GM12878 (cell line): ENCODE measurements at regions not wholly inside any gene's neighbourhood (a gene's known extent, or its start where the extent isn't known, plus 50 kb on each side); places are given as distances from the start of the nearest gene placed in this dataset.

ENCODE experiments used
- ATAC-seq: fragments of 200-7000 bp; cut with Tn5 transposase; 3 replicates; pipeline ENCODE4 v1.9.1; 2020; ENCODE audit warnings: mild to moderate bottlenecking, moderate library complexity
- BruUV-seq: library from RNA; stranded (reverse); fragments of 400-500 nt; replicated peaks from 2 replicates; lab custom pipeline; 2021; lab: Mats Ljungman, UMichigan
- CTCF ChIA-PET: fragments of 300-600 bp; sonication (Branson Sonifier 250); formaldehyde crosslinking; extraction: SDS; loops from one replicate; lab custom pipeline; 2021; ENCODE audit warnings: inconsistent platforms; lab: Yijun Ruan, JAX
- POLR2A ChIA-PET: fragments of 350-600 bp; formaldehyde crosslinking; extraction: SDS; loops from one replicate; lab custom pipeline; 2021; ENCODE audit warnings: inconsistent platforms; lab: Charles Lee
- RAD21 ChIA-PET: fragments of 300-600 bp; sonication (Branson Sonifier 250); formaldehyde crosslinking; loops from one replicate; lab custom pipeline; 2023; ENCODE audit warnings: antibody characterized with exemption; ENCODE audit not compliant: unreplicated experiment; lab: Charles Lee
- SMC1A ChIA-PET: fragments of 300-600 bp; sonication (Branson Sonifier 250); formaldehyde crosslinking; loops from one replicate; lab custom pipeline; 2023; ENCODE audit not compliant: unreplicated experiment, uncharacterized antibody; lab: Charles Lee
- DNase-seq: peaks from one replicate; pipeline ENCODE4 v3.0.0-alpha.2; 2011; ENCODE audit warnings: low read depth, low spot score
- FAIRE-seq: peaks from 3 replicates; lab custom pipeline; 2011; peaks lifted over from hg19 to GRCh38; lab: Jason Lieb, UNC
- H2AFZ ChIP-seq: 2 replicates; pipeline ENCODE4 v1.6.0; 2011; ENCODE audit warnings: low read depth, low read length, control low read depth; ENCODE audit not compliant: control insufficient read depth
- H3K27ac ChIP-seq: 2 replicates; pipeline ENCODE4 v1.5.1; 2011; ENCODE audit warnings: control low read depth; ENCODE audit not compliant: control insufficient read depth, insufficient read depth
- H3K27me3 ChIP-seq, 2 experiments: replicated peaks in 1 of 2; 2 replicates each; pipeline versions ENCODE4 v1.6.0 to v1.6.1; 2011; ENCODE audit warnings: low read length in 1 of 2; ENCODE audit not compliant: control insufficient read depth in 2 of 2, insufficient read depth in 2 of 2
- H3K36me3 ChIP-seq, 2 experiments: 2 replicates each; pipeline ENCODE4 v1.5.1; 2011; ENCODE audit warnings: low read length in 1 of 2; ENCODE audit not compliant: control insufficient read depth in 2 of 2, insufficient read depth in 2 of 2
- H3K4me1 ChIP-seq: 2 replicates; pipeline ENCODE4 v1.6.1; 2011; ENCODE audit warnings: mild to moderate bottlenecking, low read length, moderate library complexity, mixed read lengths; ENCODE audit not compliant: control insufficient read depth, insufficient read depth
- H3K4me2 ChIP-seq: 2 replicates; pipeline ENCODE4 v1.6.0; 2011; ENCODE audit warnings: control low read depth; ENCODE audit not compliant: control insufficient read depth, insufficient read depth
- H3K4me3 ChIP-seq: fragments of 200-600 bp; sonication (generic); 2 replicates; pipeline ENCODE4 v1.5.1; 2016
- H3K79me2 ChIP-seq: 2 replicates; pipeline ENCODE4 v1.6.0; 2011; ENCODE audit warnings: low read length; ENCODE audit not compliant: control insufficient read depth, insufficient read depth
- H3K9ac ChIP-seq: 2 replicates; pipeline ENCODE4 v1.8.0; 2011; ENCODE audit warnings: low read length, control low read depth, mixed read lengths; ENCODE audit not compliant: control insufficient read depth, insufficient read depth
- H3K9me3 ChIP-seq: replicated peaks from 3 replicates; pipeline ENCODE4 v1.5.1; 2011; ENCODE audit warnings: mild to moderate bottlenecking, low read length; ENCODE audit not compliant: control insufficient read depth, insufficient read depth
- H4K20me1 ChIP-seq: 2 replicates; pipeline ENCODE4 v1.6.0; 2011; ENCODE audit not compliant: control insufficient read depth, insufficient read depth
- EED ChIP-seq: sonication (generic); IDR thresholded peaks from 2 replicates; pipeline ENCODE4 v1.6.1; 2016; ENCODE audit warnings: antibody characterized with exemption, low read depth
- ETV6 ChIP-seq, 2 experiments: fragments of 450-650 bp in 1 of 2; IDR thresholded peaks in 1 of 2; conservative IDR thresholded peaks in 1 of 2; 2 replicates each; pipeline ENCODE4 v1.6.1; 2014; ENCODE audit warnings: antibody characterized with exemption in 1 of 2, borderline replicate concordance in 1 of 2, low read depth in 1 of 2, mild to moderate bottlenecking in 1 of 2, moderate library complexity in 1 of 2
- SREBF2 ChIP-seq: IDR thresholded peaks from 2 replicates; pipeline ENCODE4 v1.6.1; 2012; ENCODE audit warnings: mild to moderate bottlenecking, low read length
- YBX1 ChIP-seq: fragments of 450-650 bp; IDR thresholded peaks from 2 replicates; pipeline ENCODE4 v1.6.1; 2016; ENCODE audit warnings: antibody characterized with exemption
- WGBS: methylation state at CpG from one replicate; pipeline ENCODE4 v1.1.6; 2016; ENCODE audit warnings: low lambda C conversion rate; ENCODE audit not compliant: insufficient replicate concordance, insufficient coverage; ENCODE audit errors: missing lambda C conversion rate; 5-methylcytosine and 5-hydroxymethylcytosine counted together
- in situ Hi-C: fragments of 300-500 bp; cut with MboI; formaldehyde crosslinking; loops from 9 replicates; pipeline ENCODE4 v1.14.3; 2018; ENCODE audit warnings: mixed read lengths
- intact Hi-C: fragments of 100-400 bp; cut with micrococcal nuclease; formaldehyde crosslinking; loops from one replicate; pipeline ENCODE4 v1.14.2; 2022; ENCODE audit not compliant: unreplicated experiment
- TF ChIP-seq, protein P1 (sequence below): fragments of 450-650 bp; IDR thresholded peaks from 2 replicates; pipeline ENCODE4 v1.6.1; 2016; ENCODE audit warnings: mild to moderate bottlenecking, moderate library complexity, borderline replicate concordance
- TF ChIP-seq, protein P2 (sequence below): IDR thresholded peaks from 2 replicates; pipeline ENCODE4 v1.6.1; 2011; ENCODE audit warnings: borderline replicate concordance, low read depth, mild to moderate bottlenecking, moderate library complexity, low read length; ENCODE audit not compliant: insufficient read depth, poor library complexity, severe bottlenecking
- TF ChIP-seq, protein P3 (sequence below): fragments of 450-650 bp; IDR thresholded peaks from 2 replicates; pipeline ENCODE4 v1.6.1; 2018; ENCODE audit warnings: borderline replicate concordance, mild to moderate bottlenecking; ENCODE audit not compliant: partially characterized antibody

GRCh38 chr3:124097362-124098131 is 105.6 kb upstream of the ROPN1 start (continued):
- TF ChIP-seq, protein P1, sequence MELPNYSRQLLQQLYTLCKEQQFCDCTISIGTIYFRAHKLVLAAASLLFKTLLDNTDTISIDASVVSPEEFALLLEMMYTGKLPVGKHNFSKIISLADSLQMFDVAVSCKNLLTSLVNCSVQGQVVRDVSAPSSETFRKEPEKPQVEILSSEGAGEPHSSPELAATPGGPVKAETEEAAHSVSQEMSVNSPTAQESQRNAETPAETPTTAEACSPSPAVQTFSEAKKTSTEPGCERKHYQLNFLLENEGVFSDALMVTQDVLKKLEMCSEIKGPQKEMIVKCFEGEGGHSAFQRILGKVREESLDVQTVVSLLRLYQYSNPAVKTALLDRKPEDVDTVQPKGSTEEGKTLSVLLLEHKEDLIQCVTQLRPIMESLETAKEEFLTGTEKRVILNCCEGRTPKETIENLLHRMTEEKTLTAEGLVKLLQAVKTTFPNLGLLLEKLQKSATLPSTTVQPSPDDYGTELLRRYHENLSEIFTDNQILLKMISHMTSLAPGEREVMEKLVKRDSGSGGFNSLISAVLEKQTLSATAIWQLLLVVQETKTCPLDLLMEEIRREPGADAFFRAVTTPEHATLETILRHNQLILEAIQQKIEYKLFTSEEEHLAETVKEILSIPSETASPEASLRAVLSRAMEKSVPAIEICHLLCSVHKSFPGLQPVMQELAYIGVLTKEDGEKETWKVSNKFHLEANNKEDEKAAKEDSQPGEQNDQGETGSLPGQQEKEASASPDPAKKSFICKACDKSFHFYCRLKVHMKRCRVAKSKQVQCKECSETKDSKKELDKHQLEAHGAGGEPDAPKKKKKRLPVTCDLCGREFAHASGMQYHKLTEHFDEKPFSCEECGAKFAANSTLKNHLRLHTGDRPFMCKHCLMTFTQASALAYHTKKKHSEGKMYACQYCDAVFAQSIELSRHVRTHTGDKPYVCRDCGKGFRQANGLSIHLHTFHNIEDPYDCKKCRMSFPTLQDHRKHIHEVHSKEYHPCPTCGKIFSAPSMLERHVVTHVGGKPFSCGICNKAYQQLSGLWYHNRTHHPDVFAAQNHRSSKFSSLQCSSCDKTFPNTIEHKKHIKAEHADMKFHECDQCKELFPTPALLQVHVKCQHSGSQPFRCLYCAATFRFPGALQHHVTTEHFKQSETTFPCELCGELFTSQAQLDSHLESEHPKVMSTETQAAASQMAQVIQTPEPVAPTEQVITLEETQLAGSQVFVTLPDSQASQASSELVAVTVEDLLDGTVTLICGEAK = no peak
- TF ChIP-seq, protein P2, sequence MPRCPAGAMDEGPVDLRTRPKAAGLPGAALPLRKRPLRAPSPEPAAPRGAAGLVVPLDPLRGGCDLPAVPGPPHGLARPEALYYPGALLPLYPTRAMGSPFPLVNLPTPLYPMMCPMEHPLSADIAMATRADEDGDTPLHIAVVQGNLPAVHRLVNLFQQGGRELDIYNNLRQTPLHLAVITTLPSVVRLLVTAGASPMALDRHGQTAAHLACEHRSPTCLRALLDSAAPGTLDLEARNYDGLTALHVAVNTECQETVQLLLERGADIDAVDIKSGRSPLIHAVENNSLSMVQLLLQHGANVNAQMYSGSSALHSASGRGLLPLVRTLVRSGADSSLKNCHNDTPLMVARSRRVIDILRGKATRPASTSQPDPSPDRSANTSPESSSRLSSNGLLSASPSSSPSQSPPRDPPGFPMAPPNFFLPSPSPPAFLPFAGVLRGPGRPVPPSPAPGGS = no peak
- TF ChIP-seq EED (no peak), YBX1 (no peak), SREBF2 (no peak)

DNA sequence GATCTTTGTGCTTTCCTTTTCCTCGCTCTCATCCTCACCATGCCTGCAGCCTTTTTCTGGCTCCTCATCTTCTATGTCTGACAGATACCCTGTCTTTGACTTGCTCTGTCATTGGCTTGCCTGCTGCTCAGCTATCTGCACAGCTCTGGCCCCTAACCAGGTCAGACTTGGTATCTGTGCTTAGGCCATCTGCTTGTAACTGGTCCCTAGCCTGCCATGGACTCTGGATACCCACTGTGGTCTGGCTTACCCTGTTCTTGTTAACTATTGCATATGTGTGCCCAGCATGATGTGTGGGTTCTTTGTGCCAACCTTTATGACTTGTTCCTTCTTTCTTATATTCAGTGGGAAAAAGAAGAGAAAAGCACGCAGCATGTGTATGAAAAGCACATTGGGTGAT is 109.7 kb upstream of the ROPN1 start:
- no peak overlapping the region for H3K4me2 ChIP-seq
- intact Hi-C loops = no loop called here
- H3K4me1 ChIP-seq = no peaks in the 10 kb centered on the region
- 0 out of 4 replicates have a peak, but pooled peaks cover 0 to 2% of the 10 kb centered on the region in 2 experiments for H3K27me3 ChIP-seq
- WGBS = 17% methylated on average over 2 of the region's 2 CpGs
- ChIA-PET SMC1A (no interaction called here), POLR2A (no interaction called here), CTCF (no interaction called here), RAD21 (no interaction called here)
- FAIRE-seq (no peak), ATAC-seq (no peak), DNase-seq (no peak)
- BruUV-seq = no TSS peak
- no peak overlapping the region for H2AFZ ChIP-seq
- no peaks in the 10 kb centered on the region for H3K9me3 ChIP-seq
- no peak for TF ChIP-seq ETV6 (conservative IDR thresholded peaks at IDR 0.05 in 1 of 2, IDR thresholded peaks at IDR 0.05 in 1 of 2; ENCODE audit: borderline replicate concordance in 1 of 2, low read depth in 1 of 2)
- TF ChIP-seq, protein P3, sequence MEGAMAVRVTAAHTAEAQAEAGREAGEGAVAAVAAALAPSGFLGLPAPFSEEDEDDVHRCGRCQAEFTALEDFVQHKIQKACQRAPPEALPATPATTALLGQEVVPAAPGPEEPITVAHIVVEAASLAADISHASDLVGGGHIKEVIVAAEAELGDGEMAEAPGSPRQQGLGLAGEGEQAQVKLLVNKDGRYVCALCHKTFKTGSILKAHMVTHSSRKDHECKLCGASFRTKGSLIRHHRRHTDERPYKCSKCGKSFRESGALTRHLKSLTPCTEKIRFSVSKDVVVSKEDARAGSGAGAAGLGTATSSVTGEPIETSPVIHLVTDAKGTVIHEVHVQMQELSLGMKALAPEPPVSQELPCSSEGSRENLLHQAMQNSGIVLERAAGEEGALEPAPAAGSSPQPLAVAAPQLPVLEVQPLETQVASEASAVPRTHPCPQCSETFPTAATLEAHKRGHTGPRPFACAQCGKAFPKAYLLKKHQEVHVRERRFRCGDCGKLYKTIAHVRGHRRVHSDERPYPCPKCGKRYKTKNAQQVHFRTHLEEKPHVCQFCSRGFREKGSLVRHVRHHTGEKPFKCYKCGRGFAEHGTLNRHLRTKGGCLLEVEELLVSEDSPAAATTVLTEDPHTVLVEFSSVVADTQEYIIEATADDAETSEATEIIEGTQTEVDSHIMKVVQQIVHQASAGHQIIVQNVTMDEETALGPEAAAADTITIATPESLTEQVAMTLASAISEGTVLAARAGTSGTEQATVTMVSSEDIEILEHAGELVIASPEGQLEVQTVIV = no peak
- H4K20me1 ChIP-seq = no peaks in the 10 kb centered on the region
- H3K4me3 ChIP-seq = no peak overlapping the region
- in situ Hi-C loops = no loop called here
- H3K36me3 ChIP-seq = no peaks in the 10 kb centered on the region
- H3K9ac ChIP-seq = no peak overlapping the region
- H3K27ac ChIP-seq = no peak overlapping the region
- no peaks in the 10 kb centered on the region for H3K79me2 ChIP-seq
